Stimulated activated CD8-positive, alpha-beta memory T cell treated with anti-CD3 and anti-CD28 coated beads, Interleukin-7, amount 100 ng/mL, for 48 hours (primary cell): ENCODE measurements at regions not wholly inside any gene's neighbourhood (a gene's known extent, or its start where the extent isn't known, plus 50 kb on each side); places are given as distances from the start of the nearest gene placed in this dataset.
"Not testable (repeated sequence)": the region's sequence is repeated elsewhere in the genome, so short reads cannot be mapped to it uniquely, and the experiment has no call there.

Experiments
- DNase-seq, 2 donors: peaks; one replicate each; pipeline ENCODE4 v3.0.0-alpha.2; 2020; ENCODE audit warnings: low read depth in 1 of 2; ENCODE audit errors: extremely low read depth in 1 of 2

GRCh38 chr2:193845604-193846003, 1650.9 kb upstream of the TMEFF2 start:
- no peak for DNase-seq

DNA sequence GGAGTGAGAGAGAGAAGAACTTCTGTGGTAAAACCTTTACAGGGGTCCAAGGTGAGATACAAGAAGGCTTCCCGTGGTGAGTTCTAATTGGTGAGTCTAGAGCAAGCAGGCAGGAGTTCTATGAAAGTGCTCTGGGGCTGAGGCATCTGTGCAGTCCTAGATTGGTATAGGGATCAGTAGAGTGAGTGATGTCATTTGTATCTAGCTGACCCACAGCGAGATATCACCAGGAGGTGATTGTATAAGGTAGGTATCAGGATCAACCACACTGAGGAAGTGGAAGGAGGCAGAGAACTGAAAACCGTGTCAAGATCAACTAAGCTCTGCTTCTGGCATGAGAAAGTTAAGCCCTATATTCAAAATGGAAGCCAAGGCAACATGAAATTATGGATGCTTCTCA, 1648.9 kb upstream of the TMEFF2 start:
- no peak for DNase-seq

- DNase-seq, result no peak
Measured at GRCh38 chr2:193841384-193842150, 1646.8 kb upstream of the TMEFF2 start.

DNA sequence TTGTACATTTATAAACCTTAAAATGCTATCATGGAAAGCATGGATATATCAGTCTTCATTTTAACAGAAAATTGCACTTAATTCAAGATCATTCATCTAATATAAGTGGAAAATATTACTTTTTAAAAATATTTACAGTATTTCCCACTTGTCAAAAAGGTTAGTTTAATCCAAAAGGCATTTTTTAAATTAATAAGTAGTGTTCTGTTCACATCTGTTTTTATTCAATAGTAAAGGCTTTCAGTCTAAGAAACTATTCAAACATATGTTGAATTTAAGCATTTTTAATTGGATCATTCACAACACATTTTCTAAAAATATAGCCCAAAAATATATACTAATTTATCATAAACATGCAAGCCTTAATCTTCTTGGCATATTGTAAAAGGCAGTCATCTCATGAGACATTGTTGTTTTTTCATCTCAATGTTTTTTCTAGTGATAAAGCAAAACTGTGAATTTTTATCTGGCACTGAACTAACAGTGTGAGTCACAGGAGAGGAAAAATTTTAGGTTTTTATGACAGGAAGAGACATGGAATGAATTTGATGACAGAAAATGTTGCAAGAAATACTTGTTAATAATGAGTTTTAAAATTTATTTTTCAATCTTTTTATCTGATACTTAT, 1642.5 kb upstream of the TMEFF2 start:
- no peak for DNase-seq

DNA sequence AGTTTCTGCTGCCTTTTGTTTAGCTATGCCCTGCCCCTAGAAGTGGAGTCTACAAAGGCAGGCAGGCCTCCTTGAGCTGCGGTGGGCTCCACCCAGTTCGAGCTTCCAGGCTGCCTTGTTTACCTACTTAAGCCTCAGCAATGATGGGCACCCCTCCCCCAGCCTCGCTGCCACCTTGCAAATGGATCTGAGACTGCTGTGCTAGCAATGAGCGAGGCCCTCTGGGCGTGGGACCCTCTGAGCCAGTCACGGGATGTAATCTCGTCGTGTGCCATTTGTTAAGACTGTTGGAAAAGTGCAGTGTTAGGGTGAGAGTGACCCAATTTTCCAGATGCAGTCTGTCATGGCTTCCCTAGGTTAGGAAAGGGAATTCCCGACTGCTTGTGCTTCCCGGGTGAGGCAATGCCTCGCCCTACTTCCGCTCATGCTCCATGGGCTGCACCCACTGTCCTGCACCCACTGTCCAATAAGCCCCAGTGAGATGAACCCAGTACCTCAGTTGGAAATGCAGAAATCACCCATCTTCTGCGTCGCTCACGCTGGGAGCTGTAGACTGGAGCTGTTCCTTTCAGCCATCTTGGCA, 1641.8 kb upstream of the TMEFF2 start:
- not testable (repeated sequence) for DNase-seq

DNA sequence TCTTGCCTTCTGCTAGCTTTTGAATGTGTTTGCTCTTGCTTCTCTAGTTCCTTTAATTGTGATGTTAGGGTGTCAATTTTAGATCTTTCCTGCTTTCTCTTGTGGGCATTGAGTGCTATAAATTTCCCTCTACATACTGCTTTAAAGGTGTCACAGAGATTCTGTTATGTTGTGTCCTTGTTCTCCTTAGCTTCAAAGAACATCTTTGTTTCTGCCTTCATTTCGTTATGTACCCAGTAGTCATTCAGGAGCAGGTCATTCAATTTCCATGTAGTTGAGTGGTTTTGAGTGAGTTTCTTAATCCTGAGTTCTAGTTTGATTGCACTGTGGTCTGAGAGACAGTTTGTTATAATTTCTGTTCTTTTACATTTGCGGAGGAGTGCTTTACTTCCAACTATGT, 1639.2 kb upstream of the TMEFF2 start:
- DNase-seq, result not testable (repeated sequence)

DNA sequence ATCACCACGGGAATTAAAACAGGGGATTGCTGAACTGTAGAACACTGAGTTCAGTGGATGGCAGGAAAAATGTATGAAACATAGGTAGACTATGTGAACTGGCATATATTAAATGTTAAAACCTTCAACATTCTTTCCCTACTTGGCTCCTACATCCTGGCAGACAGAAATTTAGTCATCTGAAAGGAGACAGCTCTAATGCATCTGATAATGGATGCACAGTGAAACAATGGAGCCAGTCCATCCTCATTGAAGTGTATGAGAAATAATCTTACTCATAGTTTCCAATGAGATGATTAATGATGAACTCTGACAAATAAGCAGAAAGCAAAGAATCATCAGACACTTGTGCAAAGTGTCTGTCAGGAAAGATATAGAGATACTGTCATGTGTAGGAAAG, 1629.7 kb upstream of the TMEFF2 start:
- DNase-seq, result no peak

GRCh38 chr2:193818801-193819499, 1624.2 kb upstream of the TMEFF2 start:
- no peak for DNase-seq

DNA sequence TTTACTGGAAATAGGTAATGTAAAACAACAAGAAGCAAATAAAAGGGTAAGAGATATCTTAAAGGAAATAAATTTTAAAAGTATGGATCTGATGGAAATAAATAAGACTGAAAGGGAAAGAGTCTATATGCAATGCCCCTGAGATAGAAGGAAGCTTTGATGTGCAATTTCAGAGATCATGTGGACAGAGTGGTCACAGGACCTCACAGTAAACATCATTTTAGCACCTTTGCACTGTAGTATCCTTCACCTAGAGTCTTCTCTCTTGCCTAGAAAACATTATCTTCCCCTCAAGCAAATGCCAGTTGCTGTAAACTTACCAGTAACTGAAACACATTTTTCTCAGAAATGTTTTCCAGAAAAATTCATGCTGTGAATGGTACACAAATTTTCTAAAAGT, 1621.3 kb upstream of the TMEFF2 start:
- no peak for DNase-seq

DNA sequence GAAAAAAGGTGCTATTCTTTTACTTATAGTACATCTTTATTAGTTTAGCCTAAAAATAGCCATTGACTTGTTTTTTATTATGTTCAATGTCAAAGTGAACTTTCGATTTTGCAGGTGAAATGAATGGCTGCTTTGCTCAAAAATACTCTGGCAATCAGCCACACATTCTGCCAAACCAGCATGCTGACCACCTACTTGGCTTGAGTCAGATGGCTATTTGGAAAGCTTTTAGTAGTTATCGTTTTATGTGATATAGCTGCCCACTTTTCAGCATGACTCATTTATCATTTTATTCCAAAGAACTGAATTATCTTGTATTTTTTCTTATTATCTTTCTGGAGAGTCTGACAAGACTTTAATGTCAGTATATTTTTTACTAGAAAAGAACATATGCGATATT, 1615.8 kb upstream of the TMEFF2 start:
- DNase-seq, result no peak

DNA sequence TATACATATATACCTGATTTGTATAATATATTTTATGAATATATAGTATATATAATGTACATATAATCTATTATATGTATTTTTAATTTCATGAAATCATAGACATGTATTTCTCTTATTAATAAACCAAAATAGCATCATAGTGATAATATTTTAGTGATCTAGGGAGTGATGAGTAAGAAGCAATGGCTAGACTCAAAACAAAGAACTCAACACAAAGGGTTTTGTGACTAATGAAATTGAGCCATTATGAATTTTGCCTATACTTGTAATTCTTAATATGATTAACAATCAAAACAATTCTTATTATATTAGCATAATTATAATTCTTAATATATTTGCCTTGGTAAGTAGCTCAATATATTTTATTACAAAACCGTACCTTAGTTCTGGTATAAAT, 1614.1 kb upstream of the TMEFF2 start:
- DNase-seq, result no peak

DNA sequence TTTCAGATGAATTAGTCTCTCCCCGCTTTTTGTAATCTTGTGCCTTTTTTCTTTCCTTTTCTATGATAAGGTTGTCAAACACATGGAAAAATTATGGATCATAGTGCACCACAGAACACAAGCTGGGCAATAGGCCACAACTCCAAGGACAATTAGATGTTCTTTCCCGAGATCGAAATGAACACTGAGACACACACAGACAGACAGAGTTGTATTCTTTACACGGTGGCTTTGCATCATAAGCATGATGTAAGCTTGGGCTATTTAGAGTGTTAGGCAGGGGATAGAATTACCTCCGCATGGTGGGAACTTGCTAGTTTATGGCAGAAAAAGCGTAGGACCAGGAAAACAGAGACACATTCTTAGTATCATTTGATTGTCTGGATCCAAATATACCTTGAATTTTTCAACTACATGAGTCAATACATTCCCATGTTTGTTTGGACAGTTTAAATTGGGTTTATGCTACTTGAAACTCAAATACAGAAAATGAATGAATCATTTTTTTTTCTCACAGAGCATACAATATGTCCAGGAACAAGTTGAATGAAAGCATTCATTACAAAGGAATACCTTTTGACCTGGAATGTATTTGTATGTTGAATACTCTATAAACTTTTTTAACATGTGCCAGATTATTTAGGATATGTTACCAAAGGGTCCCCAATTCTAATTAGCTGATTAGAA, 1611.5 kb upstream of the TMEFF2 start:
- no peak for DNase-seq

DNA sequence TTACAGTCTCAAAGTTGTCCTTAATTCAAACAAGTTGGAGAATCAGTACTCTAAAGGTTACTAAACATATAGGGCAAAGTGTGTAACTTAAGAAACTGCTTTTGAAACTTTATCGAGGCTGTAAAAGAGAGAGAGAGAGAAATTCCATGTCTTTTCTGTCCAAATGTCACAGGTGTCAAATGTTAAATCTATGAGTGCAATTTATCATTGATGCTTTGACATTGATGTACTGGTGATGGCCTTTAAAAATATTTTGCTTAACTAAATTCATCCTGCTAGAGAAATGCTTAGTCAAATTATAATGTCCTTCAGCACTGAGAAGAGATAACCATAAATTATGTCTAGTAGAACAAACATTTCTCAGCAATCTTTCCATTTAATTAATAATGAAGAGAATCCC, 1602.1 kb upstream of the TMEFF2 start:
- no peak for DNase-seq

GRCh38 chr2:193793914-193794313, 1599.2 kb upstream of the TMEFF2 start:
- DNase-seq, result no peak

GRCh38 chr2:193783681-193784080, 1588.9 kb upstream of the TMEFF2 start:
- DNase-seq, result no peak

GRCh38 chr2:193778293-193778692, 1583.6 kb upstream of the TMEFF2 start:
- no peak for DNase-seq

GRCh38 chr2:193776988-193777387, 1582.3 kb upstream of the TMEFF2 start:
- DNase-seq, result no peak

DNA sequence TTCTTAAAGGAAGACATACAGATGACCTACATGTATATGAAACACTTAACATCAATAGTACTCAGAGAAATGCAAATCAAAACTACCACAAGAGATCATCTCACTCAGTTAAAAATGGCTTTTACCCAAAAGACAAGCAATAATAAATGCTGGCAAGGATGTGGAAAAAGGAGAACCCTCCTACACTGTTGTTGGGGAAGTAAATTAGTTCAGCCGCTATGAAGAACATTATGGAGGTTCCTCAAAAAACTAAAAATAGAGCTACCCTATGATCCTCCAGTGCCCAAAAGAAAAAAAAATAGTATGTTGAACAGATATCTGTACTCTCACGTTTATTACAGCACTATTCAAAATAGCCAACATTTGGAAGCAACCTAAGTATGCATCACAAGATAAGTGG, 1579.4 kb upstream of the TMEFF2 start:
- no peak for DNase-seq

DNA sequence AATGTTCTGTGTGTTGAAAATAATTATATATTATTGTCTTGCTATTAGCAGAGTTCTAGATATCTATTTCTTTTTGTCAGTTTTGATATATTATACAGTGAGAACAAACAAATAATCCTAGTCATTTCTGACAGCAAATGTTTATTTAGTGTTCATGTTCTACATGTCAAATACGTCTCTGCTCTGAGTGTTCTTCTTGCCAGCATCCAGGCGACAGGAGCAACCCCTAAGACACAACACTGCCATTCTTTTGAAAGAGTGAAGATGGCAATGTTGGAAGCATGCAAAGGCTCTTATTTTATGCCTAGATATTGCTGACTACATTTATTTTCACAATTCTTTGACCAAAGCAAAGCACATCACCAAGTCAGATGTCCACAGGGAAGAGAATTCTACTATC, 1556.6 kb upstream of the TMEFF2 start:
- no peak for DNase-seq

- no peak for DNase-seq
Measured at GRCh38 chr2:193749485-193749884, 1554.8 kb upstream of the TMEFF2 start.

GRCh38 chr2:193743089-193743488, 1548.4 kb upstream of the TMEFF2 start:
- DNase-seq, result no peak
